HEK293 (cell line): ENCODE measurements at regions not wholly inside any gene's neighbourhood (a gene's known extent, or its start where the extent isn't known, plus 50 kb on each side); places are given as distances from the start of the nearest gene placed in this dataset.

Experiments
- CTCF ChIA-PET: fragments of 350-600 bp; formaldehyde crosslinking; extraction: SDS; loops from one replicate; lab custom pipeline; 2021; ENCODE audit warnings: antibody characterized with exemption; lab: Yijun Ruan, JAX
- POLR2A ChIA-PET: fragments of 300-600 bp; formaldehyde crosslinking; extraction: SDS; loops from one replicate; lab custom pipeline; 2020; ENCODE audit warnings: antibody characterized with exemption, inconsistent platforms; lab: Yijun Ruan, JAX
- H3K27ac ChIP-seq: fragments of 200-500 bp; sonication (Bioruptor generic); 2 replicates; pipeline ENCODE4 v1.5.1; 2014; ENCODE audit warnings: low read depth, low read length, control low read depth, inconsistent platforms; ENCODE audit errors: extremely low read depth
- H3K36me3 ChIP-seq, 2 experiments: fragments of 200-500 bp in 1 of 2; sonication (Bioruptor generic) in 1 of 2; 1 replicate in 1 of 2; 2 replicates in 1 of 2; pipeline ENCODE4 v1.5.1; 2014 to 2017; ENCODE audit warnings: inconsistent platforms in 2 of 2, low read length in 2 of 2; ENCODE audit not compliant: control insufficient read depth in 2 of 2, insufficient read depth in 1 of 2
- H3K4me1 ChIP-seq: fragments of 200-500 bp; sonication (Bioruptor generic); 2 replicates; pipeline ENCODE4 v1.5.1; 2014; ENCODE audit warnings: mild to moderate bottlenecking, low read length, inconsistent platforms; ENCODE audit not compliant: control insufficient read depth, insufficient read depth
- H3K4me3 ChIP-seq: 2 replicates; pipeline ENCODE4 v1.5.1; 2011; ENCODE audit warnings: low read depth, mild to moderate bottlenecking, control low read depth, low read length, moderate library complexity
- H3K9me3 ChIP-seq: fragments of 200-500 bp; sonication (Bioruptor generic); 2 replicates; pipeline ENCODE4 v1.5.1; 2014; ENCODE audit warnings: low read depth, low read length, inconsistent platforms; ENCODE audit not compliant: control insufficient read depth, insufficient read depth
- HOXC10 ChIP-seq: sonication (generic); formaldehyde crosslinking; IDR thresholded peaks from 2 replicates; pipeline ENCODE4 v1.8.1; 2023; ENCODE audit warnings: mild to moderate bottlenecking, missing genetic modification reagents
- SALL2 ChIP-seq: fragments of 450-650 bp; formaldehyde crosslinking; IDR thresholded peaks from 2 replicates; pipeline ENCODE4 v1.5.0; 2017; ENCODE audit warnings: missing biosample characterization, mild to moderate bottlenecking, missing genetic modification characterization, borderline replicate concordance
- SCRT1 ChIP-seq: fragments of 450-650 bp; formaldehyde crosslinking; IDR thresholded peaks from 2 replicates; pipeline ENCODE4 v1.5.1; 2016; ENCODE audit warnings: missing biosample characterization, missing genetic modification characterization, borderline replicate concordance
- ZBTB20 ChIP-seq: fragments of 450-650 bp; formaldehyde crosslinking; IDR thresholded peaks from 2 replicates; pipeline ENCODE4 v1.5.1; 2016; ENCODE audit warnings: missing biosample characterization, missing genetic modification characterization
- ZEB2 ChIP-seq: fragments of 450-650 bp; formaldehyde crosslinking; IDR thresholded peaks from 2 replicates; pipeline ENCODE4 v1.5.1; 2016; ENCODE audit warnings: missing biosample characterization, missing genetic modification characterization
- ZFP41 ChIP-seq: fragments of 450-650 bp; formaldehyde crosslinking; IDR thresholded peaks from 2 replicates; pipeline ENCODE4 v1.5.1; 2016; ENCODE audit warnings: missing biosample characterization, missing genetic modification characterization, borderline replicate concordance
- ZNF138 ChIP-seq: fragments of 450-650 bp; formaldehyde crosslinking; IDR thresholded peaks from 2 replicates; pipeline ENCODE4 v1.5.1; 2016; ENCODE audit warnings: missing biosample characterization, missing genetic modification characterization, borderline replicate concordance
- ZNF155 ChIP-seq: fragments of 450-650 bp; formaldehyde crosslinking; IDR thresholded peaks from 2 replicates; pipeline ENCODE4 v1.5.1; 2016; ENCODE audit warnings: missing biosample characterization, missing genetic modification characterization
- ZNF202 ChIP-seq: fragments of 450-650 bp; formaldehyde crosslinking; IDR thresholded peaks from 2 replicates; pipeline ENCODE4 v1.5.1; 2016; ENCODE audit warnings: missing biosample characterization, missing genetic modification characterization, borderline replicate concordance
- ZNF23 ChIP-seq: fragments of 450-650 bp; formaldehyde crosslinking; IDR thresholded peaks from 2 replicates; pipeline ENCODE4 v1.5.1; 2016; ENCODE audit warnings: missing biosample characterization, missing genetic modification characterization, borderline replicate concordance
- ZNF423 ChIP-seq: fragments of 450-650 bp; formaldehyde crosslinking; IDR thresholded peaks from 2 replicates; pipeline ENCODE4 v1.5.1; 2016; ENCODE audit warnings: missing biosample characterization, missing genetic modification characterization
- ZNF426 ChIP-seq: fragments of 450-650 bp; formaldehyde crosslinking; IDR thresholded peaks from 2 replicates; pipeline ENCODE4 v1.5.1; 2017; ENCODE audit warnings: missing biosample characterization, missing genetic modification characterization, mild to moderate bottlenecking, inconsistent platforms, moderate library complexity
- ZNF473 ChIP-seq: fragments of 450-650 bp; formaldehyde crosslinking; IDR thresholded peaks from 2 replicates; pipeline ENCODE4 v1.5.1; 2017; ENCODE audit warnings: missing biosample characterization, missing genetic modification characterization
- ZNF510 ChIP-seq: fragments of 450-650 bp; formaldehyde crosslinking; IDR thresholded peaks from 2 replicates; pipeline ENCODE4 v1.5.1; 2018; ENCODE audit warnings: mild to moderate bottlenecking, missing genetic modification characterization, missing biosample characterization; ENCODE audit not compliant: insufficient replicate concordance
- ZNF514 ChIP-seq: fragments of 450-650 bp; formaldehyde crosslinking; IDR thresholded peaks from 2 replicates; pipeline ENCODE4 v1.5.1; 2016; ENCODE audit warnings: missing biosample characterization, missing genetic modification characterization
- ZNF600 ChIP-seq: fragments of 450-650 bp; formaldehyde crosslinking; IDR thresholded peaks from 2 replicates; pipeline ENCODE4 v1.5.1; 2016; ENCODE audit warnings: missing biosample characterization, missing genetic modification characterization
- ZNF623 ChIP-seq: fragments of 450-650 bp; formaldehyde crosslinking; IDR thresholded peaks from 2 replicates; pipeline ENCODE4 v1.5.1; 2016; ENCODE audit warnings: missing biosample characterization, missing genetic modification characterization
- ZNF677 ChIP-seq: fragments of 450-650 bp; IDR thresholded peaks from 2 replicates; pipeline ENCODE4 v1.5.0; 2018; ENCODE audit warnings: missing biosample characterization, mild to moderate bottlenecking, missing genetic modification characterization, moderate library complexity
- ZNF76 ChIP-seq: fragments of 450-650 bp; formaldehyde crosslinking; IDR thresholded peaks from 2 replicates; pipeline ENCODE4; 2016; ENCODE audit warnings: low read depth, missing biosample characterization, missing genetic modification characterization, borderline replicate concordance
- ZSCAN30 ChIP-seq: fragments of 450-650 bp; IDR thresholded peaks from 2 replicates; pipeline ENCODE4 v1.5.1; 2018; ENCODE audit warnings: missing biosample characterization, mild to moderate bottlenecking, missing genetic modification characterization, moderate library complexity
- TF ChIP-seq, protein P1 (sequence below): fragments of 450-650 bp; formaldehyde crosslinking; IDR thresholded peaks from 2 replicates; pipeline ENCODE4 v1.5.1; 2016; ENCODE audit warnings: missing biosample characterization, missing genetic modification characterization
- TF ChIP-seq, protein P2 (sequence below): fragments of 450-650 bp; formaldehyde crosslinking; optimal IDR thresholded peaks from 2 replicates; pipeline ENCODE3; 2016; ENCODE audit warnings: missing biosample characterization, mild to moderate bottlenecking, missing genetic modification characterization
- TF ChIP-seq, protein P3 (sequence below): fragments of 450-650 bp; formaldehyde crosslinking; IDR thresholded peaks from 2 replicates; pipeline ENCODE4 v1.5.1; 2016; ENCODE audit warnings: missing biosample characterization, missing genetic modification characterization
- TF ChIP-seq, protein P4 (sequence below): fragments of 450-650 bp; formaldehyde crosslinking; IDR thresholded peaks from 2 replicates; pipeline ENCODE4 v1.5.1; 2016; ENCODE audit warnings: missing biosample characterization, missing genetic modification characterization

DNA sequence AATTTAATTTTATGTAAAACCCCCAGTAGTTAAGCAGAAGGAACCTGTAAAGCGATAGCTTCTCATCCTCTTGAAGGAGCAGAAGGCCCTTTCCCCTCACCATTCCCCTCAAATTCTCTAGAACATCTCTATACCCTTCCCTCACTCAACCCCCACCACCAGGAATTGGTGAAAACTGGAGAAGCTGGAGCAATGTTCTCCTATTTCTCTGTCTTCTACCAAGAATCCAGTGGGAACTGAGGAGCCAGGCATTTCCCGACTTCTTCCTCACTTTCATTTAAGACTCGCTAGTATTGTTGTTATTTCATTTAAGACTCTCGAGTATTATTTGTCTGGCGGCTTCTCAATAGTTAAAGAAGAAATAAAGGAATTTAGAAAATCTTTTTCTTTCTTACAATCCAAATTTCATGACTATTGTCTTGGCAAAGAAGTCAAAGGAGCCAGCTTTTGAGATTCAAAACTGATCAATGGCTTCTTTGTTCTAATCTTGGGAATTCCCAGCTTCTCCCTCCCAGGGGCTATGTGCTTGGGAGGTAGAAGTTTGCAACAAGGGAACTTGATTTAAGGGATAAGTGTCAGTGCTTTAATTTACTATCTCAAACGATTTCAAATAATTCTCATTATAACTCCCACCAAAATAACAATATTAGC lies 253.3 kb upstream of the ADGRL2 start:
- H3K4me3 ChIP-seq: no peak overlapping the region
- CTCF ChIA-PET: no interaction called here
- TF ChIP-seq ZNF623 (tag by site-specific recombination) (no peak), ZFP41 (no peak), HOXC10 (CRISPR knock-in tag) (no peak), ZNF155 (tag by site-specific recombination) (no peak), ZNF138 (no peak), SALL2 (tag by site-specific recombination) (no peak), ZEB2 (tag by site-specific recombination) (no peak)
- no peaks in the 10 kb centered on the region for H3K9me3 ChIP-seq
- POLR2A ChIA-PET: no interaction called here
- no peaks in the 10 kb centered on the region for H3K36me3 ChIP-seq
- H3K27ac ChIP-seq: no peak overlapping the region
- no peaks in the 10 kb centered on the region for H3K4me1 ChIP-seq

DNA sequence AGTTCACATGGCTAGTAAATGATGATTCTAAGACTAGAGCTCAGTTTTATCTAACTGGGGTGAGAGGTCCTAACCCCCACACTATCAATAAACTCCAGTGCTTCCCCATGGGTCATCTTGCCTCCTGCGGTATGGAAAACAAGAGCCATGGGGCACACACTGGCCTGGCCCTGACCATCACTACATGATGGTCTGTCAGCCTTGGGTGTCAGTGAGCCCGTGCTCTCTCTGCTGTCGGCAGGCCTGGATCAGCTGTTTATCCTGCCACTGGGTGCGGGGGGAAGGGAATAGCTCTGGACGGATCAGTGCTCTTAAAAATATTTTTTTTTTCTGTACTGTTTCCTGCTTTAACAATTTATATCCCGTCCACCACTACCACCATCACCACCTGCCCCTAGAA lies 255.0 kb upstream of the ADGRL2 start:
- H3K4me3 ChIP-seq: no peak overlapping the region
- ChIA-PET CTCF (interaction anchor here (0.6 kb wide), 1 partner anchor 208 kb away, joined by 4 read pairs; no protein-coding TSS in a partner anchor), POLR2A (no interaction called here)
- H3K36me3 ChIP-seq: no peaks in the 10 kb centered on the region
- H3K4me1 ChIP-seq: no peaks in the 10 kb centered on the region
- H3K9me3 ChIP-seq: no peaks in the 10 kb centered on the region
- no peak overlapping the region for H3K27ac ChIP-seq
- TF ChIP-seq ZNF677 (tag by site-specific recombination): no peak
- TF ChIP-seq, protein P1, sequence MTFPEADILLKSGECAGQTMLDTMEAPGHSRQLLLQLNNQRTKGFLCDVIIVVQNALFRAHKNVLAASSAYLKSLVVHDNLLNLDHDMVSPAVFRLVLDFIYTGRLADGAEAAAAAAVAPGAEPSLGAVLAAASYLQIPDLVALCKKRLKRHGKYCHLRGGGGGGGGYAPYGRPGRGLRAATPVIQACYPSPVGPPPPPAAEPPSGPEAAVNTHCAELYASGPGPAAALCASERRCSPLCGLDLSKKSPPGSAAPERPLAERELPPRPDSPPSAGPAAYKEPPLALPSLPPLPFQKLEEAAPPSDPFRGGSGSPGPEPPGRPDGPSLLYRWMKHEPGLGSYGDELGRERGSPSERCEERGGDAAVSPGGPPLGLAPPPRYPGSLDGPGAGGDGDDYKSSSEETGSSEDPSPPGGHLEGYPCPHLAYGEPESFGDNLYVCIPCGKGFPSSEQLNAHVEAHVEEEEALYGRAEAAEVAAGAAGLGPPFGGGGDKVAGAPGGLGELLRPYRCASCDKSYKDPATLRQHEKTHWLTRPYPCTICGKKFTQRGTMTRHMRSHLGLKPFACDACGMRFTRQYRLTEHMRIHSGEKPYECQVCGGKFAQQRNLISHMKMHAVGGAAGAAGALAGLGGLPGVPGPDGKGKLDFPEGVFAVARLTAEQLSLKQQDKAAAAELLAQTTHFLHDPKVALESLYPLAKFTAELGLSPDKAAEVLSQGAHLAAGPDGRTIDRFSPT (tag by site-specific recombination): no peak
- TF ChIP-seq ZNF510 (tag by site-specific recombination): no peak
- TF ChIP-seq ZNF514 (tag by site-specific recombination): no peak
- TF ChIP-seq SCRT1: no peak
- TF ChIP-seq, protein P2, sequence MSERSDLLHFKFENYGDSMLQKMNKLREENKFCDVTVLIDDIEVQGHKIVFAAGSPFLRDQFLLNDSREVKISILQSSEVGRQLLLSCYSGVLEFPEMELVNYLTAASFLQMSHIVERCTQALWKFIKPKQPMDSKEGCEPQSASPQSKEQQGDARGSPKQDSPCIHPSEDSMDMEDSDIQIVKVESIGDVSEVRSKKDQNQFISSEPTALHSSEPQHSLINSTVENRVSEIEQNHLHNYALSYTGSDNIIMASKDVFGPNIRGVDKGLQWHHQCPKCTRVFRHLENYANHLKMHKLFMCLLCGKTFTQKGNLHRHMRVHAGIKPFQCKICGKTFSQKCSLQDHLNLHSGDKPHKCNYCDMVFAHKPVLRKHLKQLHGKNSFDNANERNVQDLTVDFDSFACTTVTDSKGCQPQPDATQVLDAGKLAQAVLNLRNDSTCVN (tag by site-specific recombination): no peak
- TF ChIP-seq ZNF202: no peak
- TF ChIP-seq ZNF23 (tag by site-specific recombination): no peak
- TF ChIP-seq, protein P3, sequence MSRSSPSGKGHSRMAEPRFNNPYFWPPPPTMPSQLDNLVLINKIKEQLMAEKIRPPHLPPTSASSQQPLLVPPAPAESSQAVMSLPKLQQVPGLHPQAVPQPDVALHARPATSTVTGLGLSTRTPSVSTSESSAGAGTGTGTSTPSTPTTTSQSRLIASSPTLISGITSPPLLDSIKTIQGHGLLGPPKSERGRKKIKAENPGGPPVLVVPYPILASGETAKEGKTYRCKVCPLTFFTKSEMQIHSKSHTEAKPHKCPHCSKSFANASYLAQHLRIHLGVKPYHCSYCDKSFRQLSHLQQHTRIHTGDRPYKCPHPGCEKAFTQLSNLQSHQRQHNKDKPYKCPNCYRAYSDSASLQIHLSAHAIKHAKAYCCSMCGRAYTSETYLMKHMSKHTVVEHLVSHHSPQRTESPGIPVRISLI: no peak
- TF ChIP-seq ZNF423 (tag by site-specific recombination): no peak
- no peak for TF ChIP-seq ZBTB20 (tag by site-specific recombination)
- TF ChIP-seq ZNF600 (tag by site-specific recombination): no peak
- no peak for TF ChIP-seq ZNF426 (tag by site-specific recombination)
- no peak for TF ChIP-seq ZNF473 (tag by site-specific recombination)
- TF ChIP-seq, protein P4, sequence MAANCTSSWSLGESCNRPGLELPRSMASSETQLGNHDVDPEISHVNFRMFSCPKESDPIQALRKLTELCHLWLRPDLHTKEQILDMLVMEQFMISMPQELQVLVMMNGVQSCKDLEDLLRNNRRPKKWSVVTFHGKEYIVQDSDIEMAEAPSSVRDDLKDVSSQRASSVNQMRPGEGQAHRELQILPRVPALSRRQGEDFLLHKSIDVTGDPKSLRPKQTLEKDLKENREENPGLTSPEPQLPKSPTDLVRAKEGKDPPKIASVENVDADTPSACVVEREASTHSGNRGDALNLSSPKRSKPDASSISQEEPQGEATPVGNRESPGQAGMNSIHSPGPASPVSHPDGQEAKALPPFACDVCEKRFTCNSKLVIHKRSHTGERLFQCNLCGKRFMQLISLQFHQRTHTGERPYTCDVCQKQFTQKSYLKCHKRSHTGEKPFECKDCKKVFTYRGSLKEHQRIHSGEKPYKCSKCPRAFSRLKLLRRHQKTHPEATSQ (tag by site-specific recombination): no peak
- no peak for TF ChIP-seq ZNF76
- no peak for TF ChIP-seq ZSCAN30 (tag by site-specific recombination)
